COLO829 (cell line): ENCODE measurements at regions not wholly inside any gene's neighbourhood (a gene's known extent, or its start where the extent isn't known, plus 50 kb on each side); places are given as distances from the start of the nearest gene placed in this dataset.

Experiments used
- DNase-seq: peaks from one replicate; pipeline ENCODE4 v3.0.0; 2012; ENCODE audit warnings: low spot score

- peak; percentile 31 for DNase-seq
These were observed 51.9 kb upstream of the USP47 start for GRCh38 chr11:11789735-11790369.

GRCh38 chr11:11788063-11788710 is 53.6 kb upstream of the USP47 start:
- no peak for DNase-seq

GRCh38 chr11:11787305-11788062 is 54.3 kb upstream of the USP47 start:
- peak; percentile 59 for DNase-seq

- no peak for DNase-seq
These were observed 55.0 kb upstream of the USP47 start for GRCh38 chr11:11786771-11787170.

GRCh38 chr11:11786234-11786633 is 55.5 kb upstream of the USP47 start:
- DNase-seq = no peak

- DNase-seq = no peak
These were observed 59.2 kb upstream of the USP47 start for GRCh38 chr11:11782532-11783110.

GRCh38 chr11:11780858-11781257 is 60.9 kb upstream of the USP47 start:
- DNase-seq = no peak

- DNase-seq = no peak
These were observed 61.8 kb upstream of the USP47 start for GRCh38 chr11:11779975-11780374.

- no peak for DNase-seq
These were observed 63.9 kb upstream of the USP47 start for GRCh38 chr11:11777897-11778296.

- no peak for DNase-seq
These were observed 65.1 kb upstream of the USP47 start for GRCh38 chr11:11776714-11777113.

- DNase-seq = no peak
These were observed 66.8 kb upstream of the USP47 start for GRCh38 chr11:11774928-11775327.

- no peak for DNase-seq
These were observed 68.8 kb upstream of the USP47 start for GRCh38 chr11:11772865-11773515.

GRCh38 chr11:11770921-11771486 is 70.8 kb upstream of the USP47 start:
- DNase-seq = no peak

GRCh38 chr11:11770296-11770695 is 71.5 kb upstream of the USP47 start:
- DNase-seq = no peak

- no peak for DNase-seq
These were observed 72.0 kb upstream of the USP47 start for GRCh38 chr11:11769782-11770181.

- no peak for DNase-seq
These were observed 72.4 kb upstream of the USP47 start for GRCh38 chr11:11769362-11769761.

GRCh38 chr11:11764423-11764803 is 77.4 kb upstream of the USP47 start:
- no peak for DNase-seq

GRCh38 chr11:11763796-11764422 is 77.9 kb upstream of the USP47 start:
- no peak for DNase-seq

- no peak for DNase-seq
These were observed 80.9 kb upstream of the USP47 start for GRCh38 chr11:11760838-11761237.

GRCh38 chr11:11758603-11759196 is 83.1 kb upstream of the USP47 start:
- DNase-seq = no peak

- no peak for DNase-seq
These were observed 83.9 kb upstream of the USP47 start for GRCh38 chr11:11757909-11758308.
